Neural progenitor cell (in vitro differentiated cells): ENCODE measurements at regions not wholly inside any gene's neighbourhood (a gene's known extent, or its start where the extent isn't known, plus 50 kb on each side); places are given as distances from the start of the nearest gene placed in this dataset.

ENCODE experiments used
- DNase-seq: peaks from one replicate; pipeline ENCODE4 v3.0.0-alpha.2; 2016; ENCODE audit warnings: low spot score
- H2AFZ ChIP-seq: fragments of 200-600 bp; sonication (generic); replicated peaks from 2 replicates; pipeline ENCODE4 v1.6.1; 2016; ENCODE audit warnings: antibody characterized with exemption
- H3F3A ChIP-seq: fragments of 200-600 bp; sonication (generic); 2 replicates; pipeline ENCODE4 v1.6.1; 2016; ENCODE audit warnings: antibody characterized with exemption, low read depth
- H3K27ac ChIP-seq: fragments of 200-600 bp; sonication (generic); 2 replicates; pipeline ENCODE4 v1.5.1; 2016; ENCODE audit warnings: mild to moderate bottlenecking
- H3K27me3 ChIP-seq: fragments of 200-600 bp; sonication (generic); 2 replicates; pipeline ENCODE4 v1.6.1; 2016; ENCODE audit warnings: mild to moderate bottlenecking, moderate library complexity
- H3K36me3 ChIP-seq: fragments of 200-600 bp; sonication (generic); 2 replicates; pipeline ENCODE4 v1.5.1; 2016
- H3K4me1 ChIP-seq: fragments of 200-600 bp; sonication (generic); 2 replicates; pipeline ENCODE4 v1.6.1; 2016; ENCODE audit warnings: mixed run types
- H3K4me2 ChIP-seq: fragments of 200-600 bp; sonication (generic); 2 replicates; pipeline ENCODE4 v1.6.1; 2016
- H3K4me3 ChIP-seq: fragments of 200-600 bp; sonication (generic); 2 replicates; pipeline ENCODE4 v1.5.1; 2016
- H3K79me2 ChIP-seq: fragments of 200-600 bp; sonication (generic); 2 replicates; pipeline ENCODE4 v1.6.1; 2016; ENCODE audit warnings: low read depth
- H3K9ac ChIP-seq: fragments of 200-600 bp; sonication (generic); 2 replicates; pipeline ENCODE4 v1.6.1; 2016
- H3K9me3 ChIP-seq: fragments of 200-600 bp; sonication (generic); 2 replicates; pipeline ENCODE4 v1.5.1; 2016; ENCODE audit warnings: low read depth
- H4K20me1 ChIP-seq: fragments of 200-600 bp; sonication (generic); 2 replicates; pipeline ENCODE4 v1.6.1; 2016; ENCODE audit warnings: low read depth
- H3K27ac Mint-ChIP-seq: 3 replicates; pipeline ENCODE4 v1.8.0; 2021; ENCODE audit warnings: mixed read lengths
- H3K27me3 Mint-ChIP-seq: 2 replicates; pipeline ENCODE4 v1.8.0; 2022; ENCODE audit warnings: low read depth, mild to moderate bottlenecking, inconsistent platforms, moderate library complexity, mixed read lengths; ENCODE audit not compliant: insufficient read depth
- H3K36me3 Mint-ChIP-seq: 3 replicates; pipeline ENCODE4 v1.8.0; 2021; ENCODE audit warnings: mixed read lengths
- H3K4me1 Mint-ChIP-seq: 3 replicates; pipeline ENCODE4 v1.8.0; 2021; ENCODE audit warnings: mixed read lengths
- H3K4me3 Mint-ChIP-seq: 3 replicates; pipeline ENCODE4 v1.8.0; 2021; ENCODE audit warnings: mild to moderate bottlenecking, moderate library complexity, mixed read lengths
- H3K9me3 Mint-ChIP-seq: 3 replicates; pipeline ENCODE4 v1.8.0; 2020; ENCODE audit warnings: mixed read lengths
- CTCF ChIP-seq: fragments of 200-600 bp; sonication (generic); IDR thresholded peaks from 2 replicates; pipeline ENCODE4 v1.5.1; 2017; ENCODE audit warnings: antibody characterized with exemption, mild to moderate bottlenecking
- EZH2 ChIP-seq: fragments of 200-600 bp; sonication (generic); IDR thresholded peaks from 2 replicates; pipeline ENCODE4 v1.6.1; 2017; ENCODE audit warnings: antibody characterized with exemption, mild to moderate bottlenecking, moderate library complexity
- EZH2phosphoT487 ChIP-seq: fragments of 200-600 bp; sonication (generic); IDR thresholded peaks from 2 replicates; pipeline ENCODE4 v1.6.1; 2017; ENCODE audit warnings: antibody characterized with exemption

- H3K4me3 Mint-ChIP-seq, result no peak overlapping the region
- H3K9me3 Mint-ChIP-seq, result peaks cover 2% of the 10 kb centered on the region
- no peaks in the 10 kb centered on the region for H3K36me3 Mint-ChIP-seq
- Histone ChIP-seq H3F3A (no peaks in the 10 kb centered on the region), H3K4me3 (no peak overlapping the region), H3K27ac (no peak overlapping the region), H3K9ac (no peak overlapping the region), H3K79me2 (no peaks in the 10 kb centered on the region), H3K27me3 (no peaks in the 10 kb centered on the region), H3K4me2 (no peak overlapping the region), H4K20me1 (no peaks in the 10 kb centered on the region), H2AFZ (no peak overlapping the region), H3K9me3 (no peaks in the 10 kb centered on the region), H3K36me3 (no peaks in the 10 kb centered on the region), H3K4me1 (no peaks in the 10 kb centered on the region)
- H3K27me3 Mint-ChIP-seq, result peaks cover 2% of the 10 kb centered on the region
- no peak for DNase-seq
- TF ChIP-seq EZH2, result no peak
- TF ChIP-seq CTCF, result no peak
- no peak for TF ChIP-seq EZH2phosphoT487
- peaks cover 5% of the 10 kb centered on the region for H3K4me1 Mint-ChIP-seq
- no peak overlapping the region for H3K27ac Mint-ChIP-seq
Measured at GRCh38 chr13:111961236-111961635, 105.7 kb upstream of the SOX1 start.

GRCh38 chr13:111961651-111962192 is 105.2 kb upstream of the SOX1 start:
- Histone ChIP-seq H3K36me3 (no peaks in the 10 kb centered on the region), H3F3A (no peaks in the 10 kb centered on the region), H3K4me1 (no peaks in the 10 kb centered on the region), H3K27ac (no peak overlapping the region), H3K27me3 (no peaks in the 10 kb centered on the region), H2AFZ (no peak overlapping the region), H3K79me2 (no peaks in the 10 kb centered on the region), H3K4me3 (no peak overlapping the region), H3K9ac (no peak overlapping the region), H3K9me3 (no peaks in the 10 kb centered on the region), H3K4me2 (no peak overlapping the region), H4K20me1 (no peaks in the 10 kb centered on the region)
- Mint-ChIP-seq H3K36me3 (no peaks in the 10 kb centered on the region), H3K27me3 (peaks cover 2% of the 10 kb centered on the region), H3K27ac (no peak overlapping the region), H3K4me3 (no peak overlapping the region), H3K9me3 (peaks cover 2% of the 10 kb centered on the region), H3K4me1 (peaks cover 5% of the 10 kb centered on the region)
- TF ChIP-seq EZH2, result no peak
- no peak for TF ChIP-seq CTCF
- no peak for TF ChIP-seq EZH2phosphoT487
- DNase-seq, result no peak

- no peak for DNase-seq
- H3K79me2 ChIP-seq, result no peaks in the 10 kb centered on the region
- H3K4me3 ChIP-seq, result no peak overlapping the region
Measured at GRCh38 chr13:111962431-111962891, 104.5 kb upstream of the SOX1 start.

More at GRCh38 chr13:111962431-111962891, 104.5 kb upstream of the SOX1 start:
- Histone ChIP-seq H3K27ac (no peak overlapping the region), H3K36me3 (no peaks in the 10 kb centered on the region), H3F3A (no peaks in the 10 kb centered on the region), H3K27me3 (no peaks in the 10 kb centered on the region), H3K9ac (no peak overlapping the region), H4K20me1 (no peaks in the 10 kb centered on the region), H3K4me2 (no peak overlapping the region), H3K4me1 (no peaks in the 10 kb centered on the region), H3K9me3 (no peaks in the 10 kb centered on the region), H2AFZ (no peak overlapping the region)
- TF ChIP-seq CTCF (no peak), EZH2 (no peak), EZH2phosphoT487 (no peak)
- peaks cover 2% of the 10 kb centered on the region for H3K4me1 Mint-ChIP-seq
- H3K4me3 Mint-ChIP-seq, result no peak overlapping the region
- H3K36me3 Mint-ChIP-seq, result no peaks in the 10 kb centered on the region
- peaks cover 7% of the 10 kb centered on the region for H3K27me3 Mint-ChIP-seq
- H3K27ac Mint-ChIP-seq, result no peak overlapping the region
- peaks cover 2% of the 10 kb centered on the region for H3K9me3 Mint-ChIP-seq
